PC-9 (cell line): ENCODE measurements at regions not wholly inside any gene's neighbourhood (a gene's known extent, or its start where the extent isn't known, plus 50 kb on each side); places are given as distances from the start of the nearest gene placed in this dataset.

Experiments used
- CTCF ChIP-seq: fragments of 200-600 bp; sonication (generic); conservative IDR thresholded peaks from 2 replicates; pipeline ENCODE4 v1.6.1; 2017; ENCODE audit warnings: mixed run types, antibody characterized with exemption, mild to moderate bottlenecking, moderate library complexity
- EZH2 ChIP-seq: fragments of 200-600 bp; sonication (generic); IDR thresholded peaks from 2 replicates; pipeline ENCODE4 v1.8.0; 2017; ENCODE audit warnings: antibody characterized with exemption, low read depth

DNA sequence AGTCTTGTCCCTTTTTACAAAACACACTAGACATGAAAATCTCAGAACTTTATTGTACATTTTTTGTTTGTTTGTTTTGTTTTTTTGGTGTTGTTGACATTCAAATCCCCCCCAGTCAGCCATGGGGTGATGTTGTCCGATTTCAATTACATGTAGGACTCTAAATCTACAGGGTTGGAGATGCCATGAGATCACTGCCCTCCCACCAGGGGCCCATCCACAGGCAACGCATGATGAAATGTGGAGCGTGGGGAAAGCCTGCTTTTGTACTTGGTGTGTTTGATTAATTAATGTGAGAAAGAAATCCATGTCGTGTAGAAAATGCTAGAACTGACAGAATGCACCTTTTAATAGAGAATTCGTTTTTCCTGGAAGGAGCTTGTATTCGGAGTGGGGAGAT lies 93.2 kb downstream of the ZNF22 start:
- TF ChIP-seq CTCF (no peak), EZH2 (no peak)
